ENCODE measurements at regions not wholly inside any gene's neighbourhood (a gene's known extent, or its start where the extent isn't known, plus 50 kb on each side); places are given as distances from the start of the nearest gene placed in this dataset.

DNA sequence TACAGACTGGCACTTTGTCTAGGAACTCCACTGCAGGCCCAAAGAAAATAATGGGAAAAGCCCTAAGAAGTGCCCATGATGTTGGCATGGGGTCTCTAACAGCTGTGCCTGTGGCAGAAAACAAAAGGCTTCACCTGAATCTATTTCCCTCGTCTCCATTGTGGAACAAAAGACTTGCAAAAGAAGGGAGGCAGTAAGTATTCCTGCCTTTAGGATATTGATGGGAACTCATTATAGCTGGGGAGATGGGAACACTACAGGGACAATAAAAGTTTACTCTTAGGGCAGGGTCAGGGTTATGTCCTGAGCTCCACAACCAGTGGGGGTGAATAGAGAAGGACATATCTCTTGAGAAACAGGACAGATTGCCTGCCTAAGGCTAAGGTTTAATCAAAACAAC is 930.6 kb upstream of the EPHA6 start:
- no peak for DNase-seq

DNA sequence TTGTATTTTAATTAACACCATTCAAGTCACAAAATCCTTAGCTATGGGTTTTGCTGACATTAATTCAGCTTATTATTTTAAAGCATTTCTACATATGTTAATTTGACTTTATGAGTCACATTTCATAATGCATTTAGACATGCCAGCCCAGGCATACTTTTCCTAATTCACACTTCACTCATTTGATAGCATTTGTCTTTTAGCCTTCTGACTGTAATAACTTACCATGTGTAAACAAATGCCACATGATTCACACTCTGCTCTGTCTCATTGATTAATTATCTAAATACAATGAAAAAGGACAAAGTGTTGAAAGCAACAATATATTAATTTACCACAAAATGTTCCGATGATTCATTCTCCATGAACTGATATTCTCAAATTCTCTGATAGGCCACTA is 927.8 kb upstream of the EPHA6 start:
- DNase-seq, result no peak

DNA sequence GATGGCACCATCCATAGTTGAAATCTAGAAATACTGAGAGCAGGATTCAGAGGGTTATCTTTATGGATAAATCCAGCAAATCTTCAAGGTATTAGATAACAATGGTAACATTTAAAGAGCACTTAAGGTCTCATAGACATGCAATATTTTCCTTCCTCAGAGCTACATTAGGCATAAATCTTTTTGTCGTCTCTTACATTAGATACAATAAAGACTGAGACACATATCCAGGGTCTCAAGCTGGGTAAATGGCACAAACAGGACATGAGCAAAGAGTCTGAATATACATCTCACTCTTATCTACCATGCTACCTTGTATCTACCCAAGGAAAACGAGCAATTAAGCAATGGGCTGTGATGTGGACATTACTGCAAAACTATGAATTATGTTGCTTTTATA is 927.3 kb upstream of the EPHA6 start:
- DNase-seq, result no peak

DNA sequence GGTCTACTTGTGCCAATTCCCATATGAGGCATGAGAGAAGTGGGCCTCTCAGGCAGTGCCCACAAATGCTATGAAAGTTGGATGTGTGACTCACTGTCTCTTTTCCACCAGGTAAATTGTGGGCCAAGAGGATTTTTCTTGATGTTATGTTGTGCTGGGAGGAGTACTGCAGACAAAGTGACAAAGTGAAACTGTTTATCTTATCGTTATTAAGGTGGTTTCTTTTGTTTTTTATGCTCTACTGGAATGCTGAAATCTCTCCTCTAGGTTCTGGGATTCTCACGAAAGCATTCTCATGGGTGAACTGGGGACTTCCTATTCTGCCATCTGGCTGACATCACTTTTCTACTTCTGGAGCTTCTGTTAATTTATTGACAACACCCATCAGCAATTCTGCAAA is 919.6 kb upstream of the EPHA6 start:
- DNase-seq, result no peak

DNA sequence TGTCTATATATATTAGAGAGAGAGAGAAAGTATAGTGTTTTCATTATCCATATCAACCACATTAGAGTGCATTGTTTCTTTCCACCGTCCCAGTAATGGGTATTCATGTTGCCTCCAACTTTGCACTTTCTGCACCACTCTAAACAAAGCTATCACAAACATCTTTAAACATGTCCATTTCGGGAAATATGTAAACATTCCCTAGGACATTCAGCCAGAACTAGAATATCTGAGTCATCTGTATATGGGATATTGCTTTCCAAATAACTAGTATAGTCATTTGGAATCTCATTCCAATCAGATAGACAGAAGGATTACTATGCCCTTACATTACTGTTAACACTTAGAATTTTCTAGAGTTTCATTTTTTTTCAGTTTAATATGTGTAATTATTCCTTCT is 914.9 kb upstream of the EPHA6 start:
- no peak for DNase-seq

DNA sequence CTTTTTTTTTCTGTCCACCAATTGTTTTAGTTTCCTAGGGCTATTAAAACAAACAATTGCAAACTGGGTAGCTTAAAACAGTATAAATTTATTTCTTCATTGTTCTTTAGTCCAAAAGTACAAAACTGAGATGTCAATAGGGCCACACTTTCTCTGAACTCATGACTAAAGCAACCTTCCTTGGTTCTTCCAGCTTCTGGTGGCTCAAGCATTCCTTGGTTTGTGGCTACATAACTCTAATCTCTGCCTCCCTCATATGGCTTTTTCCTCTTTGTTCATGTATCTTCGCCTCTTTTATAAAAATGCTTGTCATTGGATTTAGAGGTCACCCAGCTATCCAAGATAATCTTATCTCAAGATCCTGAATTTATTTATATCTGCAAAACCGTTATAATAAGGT is 914.5 kb upstream of the EPHA6 start:
- DNase-seq, result no peak

DNA sequence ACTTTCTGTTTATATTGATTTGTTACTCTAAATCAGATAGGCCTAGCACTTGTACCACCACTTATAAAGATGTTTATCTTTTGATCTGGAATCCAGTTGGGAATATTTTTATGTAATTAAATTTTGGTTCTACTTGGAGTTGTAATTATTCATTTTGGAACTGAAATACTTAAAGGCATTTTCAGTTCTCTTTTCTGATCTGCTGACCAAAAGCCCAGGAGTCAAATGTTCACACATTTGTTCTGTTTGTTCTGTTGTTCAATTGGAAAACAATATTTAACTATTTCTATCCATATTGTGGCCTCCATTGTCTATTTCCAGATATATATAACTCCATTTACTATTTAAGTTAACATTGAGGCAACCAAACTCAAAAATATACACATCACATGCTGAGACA is 912.4 kb upstream of the EPHA6 start:
- DNase-seq, result no peak

DNA sequence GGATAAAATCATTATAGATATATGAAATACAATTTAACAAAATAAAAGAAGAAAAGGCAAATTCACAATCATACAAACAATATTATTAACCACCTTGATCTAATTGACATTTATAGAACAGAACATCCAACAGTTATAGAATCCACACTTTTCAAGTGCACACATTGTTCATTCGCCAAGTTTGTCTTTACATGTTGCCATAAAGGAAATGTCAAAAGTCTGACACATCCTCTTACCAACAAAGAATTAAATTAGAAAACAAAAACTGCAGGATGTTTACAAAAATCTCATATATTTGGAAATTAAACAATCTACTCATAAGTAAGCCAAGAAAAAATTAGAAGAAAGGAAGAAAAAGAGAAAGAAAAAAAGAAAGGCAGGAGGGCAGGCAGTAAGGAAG is 909.2 kb upstream of the EPHA6 start:
- no peak for DNase-seq

DNA sequence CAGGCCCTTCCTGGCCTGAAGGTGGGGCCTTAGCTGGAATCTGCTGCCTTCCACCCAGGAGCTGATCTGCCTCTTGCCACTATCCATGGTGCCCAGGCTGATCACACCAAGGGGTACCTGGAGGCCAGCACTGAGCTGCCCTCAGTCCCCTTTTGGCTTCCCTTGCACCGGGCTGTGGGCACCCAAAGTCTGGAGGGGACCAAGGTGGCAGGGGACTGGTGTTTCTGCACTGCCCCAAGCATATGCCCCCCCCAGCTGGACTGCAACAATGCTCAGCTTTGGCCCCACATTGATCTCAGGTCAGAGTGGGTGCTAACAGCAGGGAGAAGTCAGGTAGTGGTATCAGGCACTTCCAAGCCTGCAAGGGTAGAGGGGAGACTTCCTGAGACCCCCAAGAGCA is 902.6 kb upstream of the EPHA6 start:
- DNase-seq, result no peak

DNA sequence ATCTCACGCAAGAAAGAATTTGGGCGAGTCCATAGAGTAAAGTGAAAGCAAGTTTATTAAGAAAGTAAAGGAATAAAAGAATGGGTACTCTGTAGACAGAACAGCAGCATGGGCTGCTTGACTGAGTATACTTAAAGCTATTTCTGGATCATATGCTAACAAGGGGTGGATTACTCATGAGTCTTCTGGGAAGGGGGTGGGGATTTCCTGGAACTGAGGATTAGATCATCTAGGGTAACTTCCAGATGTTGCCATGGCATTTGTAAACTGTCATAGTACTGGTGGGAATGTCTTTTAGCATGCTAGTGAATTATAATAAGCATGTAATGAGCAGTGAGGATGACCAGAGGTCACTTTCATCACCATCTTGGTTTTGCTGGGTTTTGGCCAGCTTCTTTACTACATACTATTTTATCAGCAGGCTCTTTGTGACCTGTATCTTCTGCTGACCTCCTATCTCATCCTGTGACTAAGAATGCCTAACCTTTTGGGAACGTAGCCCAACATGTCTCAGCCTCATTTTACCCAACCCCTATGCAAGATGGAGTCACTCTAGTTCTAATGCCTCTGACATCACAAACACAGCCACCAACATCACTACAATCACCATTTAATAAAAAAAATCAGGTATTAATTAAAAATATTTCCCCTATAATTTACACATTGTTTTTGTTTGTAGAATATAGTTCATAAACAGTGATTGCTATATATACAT is 890.7 kb upstream of the EPHA6 start:
- DNase-seq, result no peak

DNA sequence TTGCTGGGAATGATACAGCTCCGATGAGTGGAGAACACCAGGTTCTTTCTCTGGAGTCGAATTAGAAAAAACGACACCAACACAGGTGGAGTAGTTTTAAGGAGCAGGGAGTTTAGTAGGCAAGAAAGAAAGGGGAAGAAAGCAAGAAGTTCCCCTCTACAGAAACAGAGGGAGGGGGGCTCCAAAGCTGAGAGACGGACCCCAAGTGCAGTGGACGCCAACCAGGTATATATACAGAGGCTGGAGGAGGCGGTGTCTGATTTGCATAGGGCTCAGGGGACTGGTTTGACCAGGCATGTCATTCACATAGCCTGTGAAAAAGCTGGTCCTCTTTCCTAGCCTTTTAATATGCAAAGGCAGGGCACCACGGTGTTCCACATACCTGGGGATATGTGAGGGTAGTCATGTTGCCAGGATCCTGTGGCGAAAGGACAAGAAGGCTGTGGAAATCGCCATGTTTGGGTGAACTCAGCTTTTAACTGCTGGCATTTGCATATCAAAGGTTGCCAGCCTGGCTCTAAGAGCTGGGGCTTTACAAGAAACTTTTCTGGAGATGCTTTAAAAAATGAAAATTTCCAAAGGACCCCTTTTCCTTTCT is 887.4 kb upstream of the EPHA6 start:
- DNase-seq, result no peak

DNA sequence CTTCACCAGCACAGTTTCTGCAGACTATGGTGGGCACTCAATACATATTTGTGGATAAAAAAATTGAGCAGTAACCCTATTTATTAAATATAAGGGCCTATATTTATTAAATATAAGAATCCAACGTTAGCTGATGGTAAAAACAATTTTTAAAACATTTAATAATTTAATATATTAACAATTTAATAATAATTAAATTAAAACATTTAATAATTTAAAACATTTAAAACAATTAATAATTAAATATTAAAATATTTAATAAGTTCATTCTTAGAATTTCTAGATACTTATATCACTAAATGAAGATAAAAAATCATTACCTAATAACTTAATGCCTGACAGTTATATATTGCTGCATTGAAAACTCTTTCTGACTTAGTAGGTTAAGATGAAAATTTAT is 880.2 kb upstream of the EPHA6 start:
- no peak for DNase-seq

DNA sequence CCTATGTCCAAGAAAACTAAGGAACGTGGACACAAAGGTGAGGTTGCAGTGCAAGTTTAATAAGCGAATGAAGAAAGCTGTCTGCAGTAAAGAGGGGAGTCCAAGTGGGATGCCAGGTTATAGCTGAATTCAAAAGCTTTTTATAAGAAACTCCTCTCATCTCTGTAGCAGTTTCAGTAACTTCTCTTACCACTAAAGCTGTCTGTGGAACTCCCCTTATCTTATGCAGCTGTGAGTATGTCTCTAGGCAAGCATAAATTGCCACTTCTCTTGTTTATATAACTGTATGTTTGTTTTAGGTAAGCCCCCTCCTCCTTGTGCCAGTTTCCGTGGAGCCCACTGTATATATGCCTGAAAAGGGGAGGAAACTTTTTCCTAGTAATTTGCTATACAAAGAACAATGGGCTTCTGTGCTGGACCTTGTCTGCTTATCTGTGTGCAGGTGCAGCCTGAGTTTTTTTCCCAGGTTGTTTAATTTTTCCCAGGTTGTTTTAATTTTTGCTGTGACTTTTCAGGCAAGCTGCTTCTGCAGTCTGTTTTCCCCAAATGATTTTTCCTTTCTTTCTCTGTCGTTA is 875.1 kb upstream of the EPHA6 start:
- no peak for DNase-seq

DNA sequence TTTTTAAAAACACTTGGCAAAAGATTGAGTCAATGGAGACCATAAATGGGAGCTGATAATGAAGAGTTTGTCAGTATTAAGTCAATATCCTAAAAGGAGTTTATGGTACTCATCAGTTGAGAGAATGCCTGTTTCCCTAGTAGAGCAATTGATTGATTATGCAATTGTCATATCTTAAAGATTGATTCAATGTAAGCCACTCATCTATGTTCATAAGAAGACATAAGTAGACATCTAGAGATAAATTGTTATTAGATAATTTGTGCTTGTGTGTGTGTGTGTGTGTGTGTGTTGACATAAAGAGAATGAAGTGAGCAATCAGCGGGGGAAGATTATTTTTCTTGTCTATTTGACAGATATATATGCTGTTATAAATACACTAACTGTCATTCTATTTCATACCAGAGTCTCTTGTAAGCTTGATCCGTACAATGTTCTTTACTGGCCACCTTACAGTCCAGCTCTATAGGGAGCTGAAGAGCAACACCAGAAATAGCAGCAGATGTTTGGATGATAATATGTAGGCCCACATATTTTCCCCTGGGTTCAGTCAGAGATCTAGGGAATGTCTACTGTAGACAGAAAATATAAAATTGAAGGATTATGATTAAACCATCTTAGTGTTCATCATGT is 848.6 kb upstream of the EPHA6 start:
- no peak for DNase-seq

DNA sequence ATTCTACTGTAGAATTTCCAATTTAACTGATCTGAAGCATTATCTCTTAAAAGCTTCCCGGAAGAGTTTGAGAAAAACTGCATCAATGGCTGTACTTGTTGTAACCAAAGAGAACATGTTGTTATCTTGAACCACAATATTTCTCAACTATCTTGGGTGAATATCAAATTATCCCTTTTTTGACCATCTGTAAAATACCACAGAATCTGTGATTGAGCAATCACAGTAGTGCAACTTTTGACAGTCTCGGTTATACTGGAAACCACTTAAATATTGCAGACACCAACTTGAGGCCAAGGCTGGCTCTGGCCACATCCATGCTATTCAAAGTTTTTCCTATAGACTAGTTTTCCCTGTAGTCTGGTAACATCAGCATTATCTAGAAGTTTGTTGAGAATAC is 842.8 kb upstream of the EPHA6 start:
- DNase-seq, result no peak

DNA sequence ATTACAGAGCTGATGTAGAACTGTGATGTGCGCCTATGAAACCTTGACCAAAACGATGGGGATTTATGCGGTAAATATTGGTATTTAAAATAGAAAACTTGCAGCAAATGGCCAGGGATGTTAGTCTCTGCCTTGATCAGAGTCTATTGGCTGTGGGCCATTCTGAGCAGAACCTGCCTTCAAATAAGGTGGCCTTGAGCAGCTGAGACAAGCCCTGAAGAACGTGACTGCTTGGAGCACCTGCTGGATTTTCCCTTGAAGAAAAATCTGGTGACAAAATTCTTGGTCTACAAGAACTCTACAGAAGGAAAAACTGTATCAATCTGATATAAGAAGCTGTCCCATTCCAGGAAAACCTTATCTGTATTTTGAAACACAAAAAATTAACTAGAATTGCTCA is 820.1 kb upstream of the EPHA6 start:
- DNase-seq, result no peak

DNA sequence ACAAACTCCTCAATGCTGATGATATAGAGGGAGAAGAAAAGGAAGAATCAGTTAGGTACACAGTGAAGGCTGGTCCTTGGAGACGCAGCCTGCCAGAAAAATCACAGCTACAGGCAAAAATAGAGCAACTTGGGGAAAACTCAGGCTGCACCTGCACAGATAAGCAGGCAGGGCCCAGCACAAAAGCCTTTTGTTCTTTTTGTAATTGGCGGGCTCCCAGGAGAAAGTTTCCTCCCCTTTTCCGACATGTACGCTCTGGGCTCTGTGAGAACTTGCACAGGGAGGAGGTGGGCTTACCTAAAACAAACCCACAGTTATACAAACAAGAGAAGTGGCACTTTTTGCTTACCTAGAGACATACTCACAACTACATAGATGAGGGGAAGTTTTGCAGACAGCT is 813.4 kb upstream of the EPHA6 start:
- no peak for DNase-seq

DNA sequence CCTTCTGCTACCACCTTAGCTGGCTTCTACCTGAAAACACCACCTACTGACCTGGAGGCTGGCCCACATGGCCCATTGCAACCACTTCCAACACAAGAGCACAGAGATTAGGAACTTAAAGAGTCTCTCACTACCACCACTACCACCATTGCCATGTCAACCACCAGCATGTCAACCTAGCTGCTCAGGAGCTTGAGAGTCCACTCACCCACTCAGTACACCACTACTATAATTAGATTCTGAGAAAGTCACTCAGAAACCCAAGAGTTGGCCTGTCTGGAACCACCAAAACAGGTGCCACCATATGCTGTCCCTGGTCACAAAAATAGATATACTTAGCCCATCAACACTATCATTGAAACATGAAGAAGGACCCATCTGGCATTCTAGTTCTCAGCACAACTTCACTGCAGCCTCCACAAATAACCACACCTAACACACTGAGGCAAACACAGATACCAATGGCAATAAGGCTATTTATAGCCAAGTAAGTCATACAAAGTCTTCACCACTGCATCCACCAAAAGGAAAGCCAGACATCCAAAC is 806.7 kb upstream of the EPHA6 start:
- DNase-seq, result no peak

DNA sequence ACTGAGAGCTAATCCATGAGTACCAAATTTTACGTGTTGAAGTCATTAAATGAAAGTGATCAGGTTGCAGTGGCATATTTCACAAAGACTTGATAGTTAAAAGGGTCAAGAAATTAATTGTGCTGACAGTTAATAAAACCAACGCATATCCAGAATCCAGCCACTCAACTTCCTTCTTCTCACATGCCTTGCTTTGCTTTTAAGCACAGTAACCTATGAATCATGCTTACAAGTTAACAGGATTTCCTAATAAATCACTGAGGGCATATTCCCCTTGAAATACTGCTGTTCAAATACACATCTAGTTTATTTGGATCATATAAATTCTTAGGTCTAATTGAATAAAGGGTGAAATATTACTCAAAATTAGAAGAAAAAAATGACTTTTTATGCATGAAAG is 801.5 kb upstream of the EPHA6 start:
- no peak for DNase-seq

DNA sequence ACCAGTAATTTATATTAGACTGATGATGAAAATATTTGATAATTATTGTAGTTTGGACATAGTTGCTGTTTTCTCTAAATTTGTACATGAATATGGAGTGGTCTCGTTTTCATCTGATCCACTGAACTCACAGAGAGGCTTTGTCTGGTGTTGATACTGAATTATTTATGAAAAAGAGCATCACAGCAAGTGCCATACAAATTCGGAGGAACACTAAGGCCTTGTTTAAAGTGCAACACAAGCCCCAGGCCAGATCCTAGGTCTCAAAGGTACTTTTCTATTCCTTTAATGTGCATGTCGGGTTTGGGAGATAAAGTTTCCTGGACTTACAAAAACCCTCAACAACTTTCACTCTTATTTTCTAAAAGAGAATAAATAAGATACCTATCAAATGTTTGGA is 796.8 kb upstream of the EPHA6 start:
- DNase-seq, result no peak

DNA sequence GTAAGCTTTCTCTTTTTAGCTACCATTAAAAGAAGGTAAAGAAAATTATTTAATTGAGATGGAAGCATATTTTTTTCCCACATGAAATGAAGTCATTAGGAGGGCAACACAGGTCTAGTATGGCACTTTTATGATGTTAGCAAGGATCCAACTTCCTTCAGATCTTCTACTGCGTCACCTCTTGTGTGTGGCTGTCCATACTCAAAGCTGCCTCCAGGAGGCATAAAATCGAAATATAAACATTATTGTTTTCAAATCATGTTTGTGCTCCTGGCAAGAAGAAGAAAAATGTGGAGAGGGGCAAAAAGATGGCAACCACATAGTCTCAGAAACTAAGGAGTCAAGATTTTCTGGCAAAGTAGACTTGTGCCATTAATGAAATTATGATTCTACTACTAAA is 791.7 kb upstream of the EPHA6 start:
- no peak for DNase-seq

DNA sequence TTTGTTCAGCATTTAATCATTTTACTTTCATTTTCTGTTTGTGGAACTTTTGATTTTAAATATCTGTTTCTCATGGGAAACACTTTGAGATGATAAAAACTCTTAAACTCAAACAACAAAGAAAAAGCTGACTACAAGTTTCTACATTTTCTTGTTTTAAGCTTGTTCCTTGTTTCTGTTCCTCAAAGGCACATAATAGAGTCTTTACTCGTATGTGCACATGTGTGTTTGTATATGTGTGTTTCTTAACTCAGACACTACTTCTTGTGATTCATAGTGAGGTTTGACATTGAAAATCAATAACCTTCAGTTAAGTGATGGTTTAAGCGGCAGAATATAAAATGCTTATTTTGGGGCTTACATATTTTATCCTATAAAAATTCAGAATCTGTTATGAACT is 786.7 kb upstream of the EPHA6 start:
- no peak for DNase-seq

DNA sequence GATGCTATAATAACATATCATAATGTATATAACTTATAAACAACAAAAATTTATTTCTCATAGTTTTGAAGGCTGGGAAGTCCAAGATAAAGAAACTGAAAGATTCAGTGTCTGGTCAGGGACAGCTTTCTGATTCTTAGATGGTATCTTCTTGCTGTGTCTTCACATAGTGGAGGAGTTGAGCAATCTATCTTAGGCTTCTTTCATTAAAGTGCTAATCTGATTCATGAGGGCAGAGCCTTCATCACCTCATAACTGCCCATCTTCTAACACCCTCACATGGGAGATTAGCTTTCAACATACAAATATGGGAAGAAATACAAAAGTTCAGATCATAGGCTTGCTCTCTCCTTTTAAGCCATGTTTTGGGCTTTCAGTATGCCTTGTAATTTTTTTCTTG is 774.8 kb upstream of the EPHA6 start:
- no peak for DNase-seq

DNA sequence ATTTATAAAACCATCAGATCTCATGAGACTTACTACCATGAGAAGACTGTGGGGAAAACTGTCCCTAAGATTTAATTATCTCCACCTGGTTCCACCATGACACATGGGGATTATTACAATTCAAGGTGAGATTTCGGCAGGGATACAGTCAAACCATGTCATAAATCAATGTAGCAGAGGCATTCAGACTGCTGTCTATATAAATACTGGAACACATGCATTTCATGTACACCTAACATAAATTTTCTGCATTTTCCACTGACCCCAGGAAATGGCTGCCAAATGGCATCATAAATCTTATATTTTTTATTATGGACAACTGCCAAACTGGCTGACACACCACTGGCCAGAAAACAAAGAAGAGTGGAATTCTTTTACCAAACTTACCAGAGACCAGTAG is 755.1 kb upstream of the EPHA6 start:
- no peak for DNase-seq

Measured in GF-D8 (cell line).